A673 (cell line): ENCODE measurements at regions not wholly inside any gene's neighbourhood (a gene's known extent, or its start where the extent isn't known, plus 50 kb on each side); places are given as distances from the start of the nearest gene placed in this dataset.

Experiments used
- BruUV-seq: library from RNA; stranded (reverse); fragments of 400-500 nt; replicated peaks from 2 replicates; lab custom pipeline; 2021; lab: Mats Ljungman, UMichigan
- CTCF ChIA-PET: fragments of 300-600 bp; sonication (Branson Sonifier 250); formaldehyde crosslinking; loops from one replicate; lab custom pipeline; 2022; ENCODE audit warnings: antibody characterized with exemption; lab: Charles Lee
- POLR2A ChIA-PET: fragments of 300-600 bp; sonication (Branson Sonifier 250); formaldehyde crosslinking; loops from one replicate; lab custom pipeline; 2022; ENCODE audit warnings: antibody characterized with exemption; ENCODE audit not compliant: low non-redundant PET; lab: Charles Lee
- DNase-seq: peaks from one replicate; pipeline ENCODE4 v3.0.0-alpha.2; 2015; ENCODE audit warnings: low spot score
- H3K27ac ChIP-seq: fragments of 200-600 bp; sonication (generic); 2 replicates; pipeline ENCODE4 v1.5.1; 2016; ENCODE audit warnings: mixed run types, low read depth, mild to moderate bottlenecking, mixed read lengths, antibody characterized with exemption, low read length; ENCODE audit not compliant: poor library complexity, severe bottlenecking
- H3K27me3 ChIP-seq: fragments of 200-600 bp; sonication (generic); replicated peaks from 2 replicates; pipeline ENCODE4 v1.6.1; 2017; ENCODE audit warnings: mixed run types, low read depth, mild to moderate bottlenecking, mixed read lengths, antibody characterized with exemption, low read length; ENCODE audit not compliant: insufficient read depth, poor library complexity
- H3K36me3 ChIP-seq: fragments of 200-600 bp; sonication (generic); 2 replicates; pipeline ENCODE4 v1.6.1; 2016; ENCODE audit warnings: mixed run types, mild to moderate bottlenecking, mixed read lengths, antibody characterized with exemption, low read length; ENCODE audit not compliant: insufficient read depth, poor library complexity, severe bottlenecking
- H3K4me1 ChIP-seq: fragments of 200-600 bp; sonication (generic); 2 replicates; pipeline ENCODE4 v1.6.1; 2017; ENCODE audit warnings: mixed run types, mild to moderate bottlenecking, mixed read lengths, antibody characterized with exemption, low read length; ENCODE audit not compliant: insufficient read depth, poor library complexity, severe bottlenecking
- H3K4me3 ChIP-seq: fragments of 200-600 bp; sonication (generic); 2 replicates; pipeline ENCODE4 v1.5.1; 2016; ENCODE audit warnings: low read depth, mixed run types, mild to moderate bottlenecking, mixed read lengths, low read length; ENCODE audit not compliant: poor library complexity, severe bottlenecking
- H3K9me3 ChIP-seq: fragments of 200-600 bp; sonication (generic); 2 replicates; pipeline ENCODE4 v1.6.1; 2016; ENCODE audit warnings: mixed run types, low read depth, mild to moderate bottlenecking, mixed read lengths, antibody characterized with exemption, low read length; ENCODE audit not compliant: poor library complexity, severe bottlenecking
- CTCF ChIP-seq: fragments of 300-800, 200-600 bp; sonication (generic); conservative IDR thresholded peaks from 2 replicates; pipeline ENCODE4 v1.5.1; 2017; ENCODE audit warnings: low read depth, mild to moderate bottlenecking, antibody characterized with exemption, low read length, moderate library complexity, mixed read lengths
- EZH2 ChIP-seq: fragments of 200-600 bp; sonication (generic); IDR thresholded peaks from 2 replicates; pipeline ENCODE4 v1.6.1; 2017; ENCODE audit warnings: borderline replicate concordance, low read depth, mild to moderate bottlenecking, mixed read lengths, antibody characterized with exemption, low read length; ENCODE audit not compliant: poor library complexity, severe bottlenecking
- intact Hi-C: fragments of 100-400 bp; cut with micrococcal nuclease; formaldehyde crosslinking; loops from one replicate; pipeline ENCODE4 v1.10.0; 2022; ENCODE audit not compliant: unreplicated experiment

GRCh38 chr13:97866346-97866745, 87.1 kb upstream of the IPO5 start:
- no peak for DNase-seq

GRCh38 chr13:97866751-97867150, 86.7 kb upstream of the IPO5 start:
- DNase-seq: no peak
- no peak for TF ChIP-seq EZH2
- TF ChIP-seq CTCF: no peak
- ChIA-PET CTCF (no interaction called here), POLR2A (interaction anchor here (0.6 kb wide), 1 partner anchor 9 kb away, joined by 4 read pairs; no protein-coding TSS in a partner anchor)
- BruUV-seq: no TSS peak
- no peaks in the 10 kb centered on the region for H3K36me3 ChIP-seq
- intact Hi-C loops: no loop called here
- H3K9me3 ChIP-seq: peaks cover 6% of the 10 kb centered on the region
- H3K4me3 ChIP-seq: no peak overlapping the region
- no peak overlapping the region for H3K27ac ChIP-seq
- no peaks in the 10 kb centered on the region for H3K4me1 ChIP-seq
- H3K27me3 ChIP-seq: no peaks in the 10 kb centered on the region

More at GRCh38 chr13:97866346-97866745, 87.1 kb upstream of the IPO5 start:
- ChIA-PET POLR2A (interaction anchor here (0.6 kb wide), 1 partner anchor 10 kb away, joined by 4 read pairs; no protein-coding TSS in a partner anchor), CTCF (no interaction called here)
- intact Hi-C loops: no loop called here
- no peaks in the 10 kb centered on the region for H3K36me3 ChIP-seq
- H3K4me3 ChIP-seq: no peak overlapping the region
- no peaks in the 10 kb centered on the region for H3K4me1 ChIP-seq
- no peaks in the 10 kb centered on the region for H3K27me3 ChIP-seq
- no peak overlapping the region for H3K27ac ChIP-seq
- TF ChIP-seq CTCF (no peak), EZH2 (no peak)
- peaks cover 6% of the 10 kb centered on the region for H3K9me3 ChIP-seq
- no TSS peak for BruUV-seq

GRCh38 chr13:97873398-97873797, 80.1 kb upstream of the IPO5 start:
- ChIA-PET CTCF (no interaction called here), POLR2A (no interaction called here)
- no peak overlapping the region for H3K27ac ChIP-seq
- no peak overlapping the region for H3K4me3 ChIP-seq
- no TSS peak for BruUV-seq
- H3K4me1 ChIP-seq: no peaks in the 10 kb centered on the region
- intact Hi-C loops: no loop called here
- no peaks in the 10 kb centered on the region for H3K9me3 ChIP-seq
- TF ChIP-seq EZH2 (no peak), CTCF (no peak)
- DNase-seq: no peak
- no peaks in the 10 kb centered on the region for H3K36me3 ChIP-seq
- no peaks in the 10 kb centered on the region for H3K27me3 ChIP-seq
